Breast epithelium (tissue), 3 donors: ENCODE measurements at regions not wholly inside any gene's neighbourhood (a gene's known extent, or its start where the extent isn't known, plus 50 kb on each side); places are given as distances from the start of the nearest gene placed in this dataset.

Experiments
- POLR2A ChIP-seq: fragments of 450-650 bp; IDR thresholded peaks from one replicate; pipeline ENCODE4 v1.6.1; 2016; ENCODE audit warnings: antibody characterized with exemption, mild to moderate bottlenecking, moderate library complexity
- TF ChIP-seq, protein P1 (sequence below), 3 donors: fragments of 450-650 bp; IDR thresholded peaks; one replicate each; pipeline ENCODE4 v1.5.1; 2016 to 2017; ENCODE audit warnings: antibody characterized with exemption in 3 of 3, mild to moderate bottlenecking in 3 of 3, moderate library complexity in 3 of 3

DNA sequence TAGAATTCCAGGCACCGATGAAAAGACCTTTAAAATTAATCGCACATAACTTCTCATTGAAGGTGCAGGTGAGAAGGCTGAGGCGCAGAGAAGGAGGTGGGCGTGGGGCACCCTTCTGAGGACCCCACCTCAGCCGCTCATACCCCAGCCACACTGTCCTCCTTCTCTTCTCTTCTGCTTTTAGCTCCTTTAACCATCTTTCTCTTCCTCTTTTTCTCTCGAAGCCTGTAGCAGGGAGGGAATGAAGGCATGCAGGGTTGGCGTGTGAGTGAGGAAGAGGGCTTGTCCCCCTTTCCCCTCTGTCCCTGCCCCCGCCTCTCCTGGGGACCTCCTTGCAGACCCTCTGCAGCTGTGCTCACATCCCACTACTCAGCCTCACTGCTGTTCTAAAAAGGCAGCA, 57.8 kb upstream of the CACNA1E start:
- TF ChIP-seq, protein P1, sequence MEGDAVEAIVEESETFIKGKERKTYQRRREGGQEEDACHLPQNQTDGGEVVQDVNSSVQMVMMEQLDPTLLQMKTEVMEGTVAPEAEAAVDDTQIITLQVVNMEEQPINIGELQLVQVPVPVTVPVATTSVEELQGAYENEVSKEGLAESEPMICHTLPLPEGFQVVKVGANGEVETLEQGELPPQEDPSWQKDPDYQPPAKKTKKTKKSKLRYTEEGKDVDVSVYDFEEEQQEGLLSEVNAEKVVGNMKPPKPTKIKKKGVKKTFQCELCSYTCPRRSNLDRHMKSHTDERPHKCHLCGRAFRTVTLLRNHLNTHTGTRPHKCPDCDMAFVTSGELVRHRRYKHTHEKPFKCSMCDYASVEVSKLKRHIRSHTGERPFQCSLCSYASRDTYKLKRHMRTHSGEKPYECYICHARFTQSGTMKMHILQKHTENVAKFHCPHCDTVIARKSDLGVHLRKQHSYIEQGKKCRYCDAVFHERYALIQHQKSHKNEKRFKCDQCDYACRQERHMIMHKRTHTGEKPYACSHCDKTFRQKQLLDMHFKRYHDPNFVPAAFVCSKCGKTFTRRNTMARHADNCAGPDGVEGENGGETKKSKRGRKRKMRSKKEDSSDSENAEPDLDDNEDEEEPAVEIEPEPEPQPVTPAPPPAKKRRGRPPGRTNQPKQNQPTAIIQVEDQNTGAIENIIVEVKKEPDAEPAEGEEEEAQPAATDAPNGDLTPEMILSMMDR (IDR thresholded peaks at IDR 0.05), result no peak
- TF ChIP-seq POLR2A, result no peak
